Dendritic cell treated with granulocyte-macrophage colony-stimulating factor and Interleukin-4, amounts not matched to agents 40 ng/mL and 50 ng/mL, for 4 days (primary cell): ENCODE measurements at regions not wholly inside any gene's neighbourhood (a gene's known extent, or its start where the extent isn't known, plus 50 kb on each side); places are given as distances from the start of the nearest gene placed in this dataset.
"Not testable (repeated sequence)": the region's sequence is repeated elsewhere in the genome, so short reads cannot be mapped to it uniquely, and the experiment has no call there.

ENCODE experiments used
- H3K27ac Mint-ChIP-seq: one replicate; pipeline ENCODE4 v1.8.0; 2022; ENCODE audit warnings: mild to moderate bottlenecking, mixed read lengths
- H3K27me3 Mint-ChIP-seq: one replicate; pipeline ENCODE4 v1.8.0; 2022; ENCODE audit warnings: mild to moderate bottlenecking, mixed read lengths
- H3K36me3 Mint-ChIP-seq: one replicate; pipeline ENCODE4 v1.8.0; 2022; ENCODE audit warnings: low read depth, mixed read lengths
- H3K4me1 Mint-ChIP-seq: one replicate; pipeline ENCODE4 v1.8.0; 2022; ENCODE audit warnings: low read depth, mixed read lengths
- H3K4me3 Mint-ChIP-seq: one replicate; pipeline ENCODE4 v1.8.0; 2022; ENCODE audit warnings: mild to moderate bottlenecking, moderate library complexity, mixed read lengths
- H3K9me3 Mint-ChIP-seq: one replicate; pipeline ENCODE4 v1.8.0; 2022; ENCODE audit warnings: mixed read lengths
- intact Hi-C: fragments of 100-400 bp; cut with micrococcal nuclease; formaldehyde crosslinking; loops from one replicate; pipeline ENCODE4 v1.15.0; 2022

DNA sequence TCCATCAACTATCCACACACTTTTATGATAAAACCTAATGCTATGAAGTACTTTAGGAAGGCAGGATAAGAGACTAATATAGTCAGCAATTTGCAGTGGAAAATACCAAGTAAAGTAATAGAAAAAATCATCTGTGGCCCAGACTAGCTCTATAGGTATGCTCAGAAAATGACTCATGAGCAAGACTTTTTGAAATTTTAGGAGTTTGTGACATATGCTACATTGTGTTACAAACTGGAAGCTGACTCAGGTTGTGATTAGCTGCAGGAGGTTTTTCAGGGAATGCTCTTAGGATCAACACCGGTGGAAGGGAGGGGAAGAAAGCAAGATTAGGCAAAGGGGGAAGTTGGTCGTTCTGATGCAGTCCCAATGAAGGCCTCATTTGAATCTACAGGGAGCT, 56.1 kb downstream of the FEZF1 start:
- H3K36me3 Mint-ChIP-seq = no peaks in the 10 kb centered on the region
- H3K4me1 Mint-ChIP-seq = no peaks in the 10 kb centered on the region
- intact Hi-C loops = no loop called here
- no peak overlapping the region for H3K4me3 Mint-ChIP-seq
- no peaks in the 10 kb centered on the region for H3K27me3 Mint-ChIP-seq
- no peak overlapping the region for H3K27ac Mint-ChIP-seq
- H3K9me3 Mint-ChIP-seq = no peaks in the 10 kb centered on the region

GRCh38 chr7:122238729-122239128, 65.8 kb downstream of the FEZF1 start:
- H3K36me3 Mint-ChIP-seq, H3K9me3 Mint-ChIP-seq, intact Hi-C loops, H3K4me1 Mint-ChIP-seq, H3K27me3 Mint-ChIP-seq, H3K4me3 Mint-ChIP-seq, H3K27ac Mint-ChIP-seq: not testable (repeated sequence)

GRCh38 chr7:122238297-122238696, 66.3 kb downstream of the FEZF1 start:
- H3K4me3 Mint-ChIP-seq, H3K36me3 Mint-ChIP-seq: not testable (repeated sequence)

GRCh38 chr7:122225874-122226273, 78.7 kb downstream of the FEZF1 start:
- no peak overlapping the region for H3K4me3 Mint-ChIP-seq
- no peaks in the 10 kb centered on the region for H3K4me1 Mint-ChIP-seq

More at GRCh38 chr7:122238297-122238696, 66.3 kb downstream of the FEZF1 start:
- intact Hi-C loops, H3K27me3 Mint-ChIP-seq, H3K4me1 Mint-ChIP-seq, H3K27ac Mint-ChIP-seq, H3K9me3 Mint-ChIP-seq: not testable (repeated sequence)

DNA sequence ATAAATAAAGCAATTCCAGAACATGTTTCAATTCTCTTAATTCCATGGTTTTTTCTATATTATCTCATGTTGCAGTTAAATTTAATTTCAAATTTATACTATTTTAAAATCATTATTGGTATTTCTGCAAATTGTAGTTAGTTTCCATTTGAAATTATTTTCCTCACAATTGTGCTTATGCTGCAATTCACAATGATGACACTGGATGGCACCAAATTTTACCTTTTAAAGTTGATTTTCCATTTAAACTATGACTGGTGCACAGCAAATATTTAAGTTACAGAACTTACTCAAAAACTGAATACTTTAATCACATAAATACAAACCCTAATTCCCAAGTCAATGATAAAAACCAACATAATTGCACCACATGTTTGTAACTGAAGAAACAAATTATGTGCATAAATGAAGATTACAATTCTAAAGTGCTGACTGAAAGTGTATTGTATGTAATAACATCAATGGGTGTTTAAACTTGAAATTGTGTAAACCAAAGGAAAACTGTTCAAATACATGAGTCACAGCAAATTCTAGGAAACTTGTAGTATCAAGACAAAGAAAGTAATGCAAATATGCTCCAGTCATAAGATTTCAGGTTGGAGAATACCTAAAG, 75.3 kb upstream of the AASS start:
- Mint-ChIP-seq H3K4me3 (no peak overlapping the region), H3K36me3 (no peaks in the 10 kb centered on the region), H3K9me3 (no peaks in the 10 kb centered on the region), H3K27me3 (no peaks in the 10 kb centered on the region), H3K27ac (no peak overlapping the region), H3K4me1 (no peaks in the 10 kb centered on the region)
- intact Hi-C loops = loop anchor here (10.0 kb wide), 1 partner anchor 315 kb away; no protein-coding TSS in a partner anchor

More at GRCh38 chr7:122225874-122226273, 78.7 kb downstream of the FEZF1 start:
- intact Hi-C loops = no loop called here
- H3K9me3 Mint-ChIP-seq = no peaks in the 10 kb centered on the region
- H3K36me3 Mint-ChIP-seq = no peaks in the 10 kb centered on the region
- no peaks in the 10 kb centered on the region for H3K27me3 Mint-ChIP-seq
- H3K27ac Mint-ChIP-seq = no peak overlapping the region

DNA sequence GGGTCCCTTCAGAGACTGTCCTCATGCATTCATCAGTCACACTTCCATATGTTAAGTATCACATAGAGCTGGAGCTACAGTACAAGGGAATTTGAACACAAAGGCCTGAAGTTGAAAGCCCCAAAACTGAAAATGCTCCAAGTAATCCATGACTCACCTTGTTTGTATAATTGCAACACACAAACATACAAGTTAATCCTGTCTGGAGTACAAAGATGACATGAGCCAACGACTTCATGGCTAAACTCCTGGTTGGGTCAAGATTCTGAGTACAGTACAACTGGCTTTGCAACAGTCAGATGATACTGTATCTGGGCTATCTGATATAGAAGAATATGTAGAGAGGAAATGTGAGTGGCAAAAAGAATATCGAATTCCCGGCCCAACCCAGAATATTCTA, 73.1 kb upstream of the AASS start:
- no peaks in the 10 kb centered on the region for H3K27me3 Mint-ChIP-seq
- H3K36me3 Mint-ChIP-seq = no peaks in the 10 kb centered on the region
- H3K27ac Mint-ChIP-seq = no peak overlapping the region
- intact Hi-C loops = loop anchor here (10.0 kb wide), 1 partner anchor 318 kb away; no protein-coding TSS in a partner anchor
- H3K4me1 Mint-ChIP-seq = no peaks in the 10 kb centered on the region
- no peak overlapping the region for H3K4me3 Mint-ChIP-seq
- H3K9me3 Mint-ChIP-seq = no peaks in the 10 kb centered on the region

- H3K9me3 Mint-ChIP-seq = peaks cover 3% of the 10 kb centered on the region
- intact Hi-C loops = loop anchor here (10.0 kb wide), 1 partner anchor 322 kb away; no protein-coding TSS in a partner anchor
- no peaks in the 10 kb centered on the region for H3K36me3 Mint-ChIP-seq
- no peaks in the 10 kb centered on the region for H3K4me1 Mint-ChIP-seq
- no peak overlapping the region for H3K27ac Mint-ChIP-seq
- no peak overlapping the region for H3K4me3 Mint-ChIP-seq
- no peaks in the 10 kb centered on the region for H3K27me3 Mint-ChIP-seq
Observed at GRCh38 chr7:122212754-122213153, 68.7 kb upstream of the AASS start.

DNA sequence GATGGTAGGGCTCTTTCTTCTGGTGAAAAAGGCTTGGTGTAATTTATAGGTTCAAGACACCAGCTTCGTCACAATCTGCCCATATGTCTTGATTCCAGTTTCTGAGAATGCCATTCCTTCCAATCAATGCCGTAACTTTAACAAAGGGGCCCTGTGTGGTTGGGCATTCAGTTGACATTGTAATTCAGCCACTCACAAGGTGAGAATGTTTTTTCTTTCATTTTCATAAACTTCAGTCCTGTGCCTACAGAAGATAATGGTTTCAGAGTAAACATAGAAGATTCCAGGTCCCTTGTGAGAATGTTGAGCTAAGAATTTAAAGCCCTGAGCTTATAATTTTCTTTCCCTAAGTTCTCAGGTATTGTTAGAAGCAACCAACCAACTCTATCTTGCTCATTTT, 67.3 kb upstream of the AASS start:
- no peaks in the 10 kb centered on the region for H3K27me3 Mint-ChIP-seq
- intact Hi-C loops = loop anchor here (10.0 kb wide), 1 partner anchor 323 kb away; no protein-coding TSS in a partner anchor
- no peak overlapping the region for H3K27ac Mint-ChIP-seq
- peaks cover 10% of the 10 kb centered on the region for H3K9me3 Mint-ChIP-seq
- H3K4me3 Mint-ChIP-seq = no peak overlapping the region
- H3K4me1 Mint-ChIP-seq = no peaks in the 10 kb centered on the region
- H3K36me3 Mint-ChIP-seq = no peaks in the 10 kb centered on the region

GRCh38 chr7:122206985-122207384, 62.9 kb upstream of the AASS start:
- no peaks in the 10 kb centered on the region for H3K27me3 Mint-ChIP-seq
- peaks cover 10% of the 10 kb centered on the region for H3K9me3 Mint-ChIP-seq
- intact Hi-C loops = no loop called here
- no peaks in the 10 kb centered on the region for H3K36me3 Mint-ChIP-seq
- H3K4me1 Mint-ChIP-seq = no peaks in the 10 kb centered on the region
- no peak overlapping the region for H3K27ac Mint-ChIP-seq
- no peak overlapping the region for H3K4me3 Mint-ChIP-seq

- Mint-ChIP-seq H3K27me3 (no peaks in the 10 kb centered on the region), H3K4me3 (no peak overlapping the region), H3K36me3 (no peaks in the 10 kb centered on the region), H3K9me3 (peaks cover 10% of the 10 kb centered on the region), H3K4me1 (no peaks in the 10 kb centered on the region), H3K27ac (no peak overlapping the region)
- intact Hi-C loops = no loop called here
Observed at GRCh38 chr7:122203814-122204213, 59.8 kb upstream of the AASS start.

DNA sequence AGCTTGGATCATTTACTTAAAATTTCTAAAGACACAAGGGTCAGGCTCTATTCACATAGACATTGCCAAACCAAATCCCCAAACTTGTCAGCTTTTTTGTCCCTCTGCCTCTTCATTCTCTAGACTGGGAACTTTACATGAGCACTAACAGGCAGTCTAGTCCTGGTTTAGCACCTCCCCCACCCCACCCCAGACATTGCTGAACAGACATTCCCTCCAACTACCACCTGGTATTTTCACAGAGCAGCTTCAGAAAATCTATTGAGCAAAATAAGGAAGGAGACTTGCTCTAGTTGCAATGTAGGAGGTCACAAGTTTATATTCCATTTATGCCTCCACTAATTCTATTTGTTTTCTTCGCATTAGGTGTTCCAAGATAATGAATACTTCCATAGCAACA, 56.8 kb upstream of the AASS start:
- no peaks in the 10 kb centered on the region for H3K36me3 Mint-ChIP-seq
- no peak overlapping the region for H3K27ac Mint-ChIP-seq
- H3K4me1 Mint-ChIP-seq = no peaks in the 10 kb centered on the region
- H3K4me3 Mint-ChIP-seq = no peak overlapping the region
- H3K27me3 Mint-ChIP-seq = no peaks in the 10 kb centered on the region
- intact Hi-C loops = no loop called here
- H3K9me3 Mint-ChIP-seq = no peaks in the 10 kb centered on the region

- no peak overlapping the region for H3K27ac Mint-ChIP-seq
- H3K4me3 Mint-ChIP-seq = no peak overlapping the region
- no peaks in the 10 kb centered on the region for H3K9me3 Mint-ChIP-seq
- no peaks in the 10 kb centered on the region for H3K27me3 Mint-ChIP-seq
- H3K36me3 Mint-ChIP-seq = no peaks in the 10 kb centered on the region
- intact Hi-C loops = no loop called here
- no peaks in the 10 kb centered on the region for H3K4me1 Mint-ChIP-seq
Observed at GRCh38 chr7:122199171-122199570, 55.1 kb upstream of the AASS start.

DNA sequence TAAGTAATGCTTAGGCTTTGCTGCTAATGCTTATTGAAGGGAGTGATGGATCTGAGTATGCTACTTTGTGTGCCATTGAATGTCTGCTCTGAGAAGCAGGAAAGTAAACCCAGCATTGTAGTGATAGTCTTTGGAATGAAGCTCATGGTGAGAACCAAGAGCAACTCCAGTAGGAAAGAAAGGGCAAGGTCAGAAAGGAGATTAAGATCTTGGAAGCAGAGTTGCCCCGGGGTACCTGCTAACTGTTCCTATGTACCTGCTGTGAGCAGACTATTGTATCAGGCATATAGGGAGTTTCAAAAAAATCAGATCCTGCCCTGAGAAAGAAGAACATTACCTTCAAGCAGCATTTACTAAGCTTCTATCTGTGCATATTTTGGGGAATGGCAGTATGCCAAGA, 54.5 kb upstream of the AASS start:
- H3K27me3 Mint-ChIP-seq = no peaks in the 10 kb centered on the region
- H3K9me3 Mint-ChIP-seq = no peaks in the 10 kb centered on the region
- no peak overlapping the region for H3K4me3 Mint-ChIP-seq
- intact Hi-C loops = no loop called here
- H3K4me1 Mint-ChIP-seq = no peaks in the 10 kb centered on the region
- no peak overlapping the region for H3K27ac Mint-ChIP-seq
- no peaks in the 10 kb centered on the region for H3K36me3 Mint-ChIP-seq
